ENCODE measurements at regions not wholly inside any gene's neighbourhood (a gene's known extent, or its start where the extent isn't known, plus 50 kb on each side); places are given as distances from the start of the nearest gene placed in this dataset.

DNA sequence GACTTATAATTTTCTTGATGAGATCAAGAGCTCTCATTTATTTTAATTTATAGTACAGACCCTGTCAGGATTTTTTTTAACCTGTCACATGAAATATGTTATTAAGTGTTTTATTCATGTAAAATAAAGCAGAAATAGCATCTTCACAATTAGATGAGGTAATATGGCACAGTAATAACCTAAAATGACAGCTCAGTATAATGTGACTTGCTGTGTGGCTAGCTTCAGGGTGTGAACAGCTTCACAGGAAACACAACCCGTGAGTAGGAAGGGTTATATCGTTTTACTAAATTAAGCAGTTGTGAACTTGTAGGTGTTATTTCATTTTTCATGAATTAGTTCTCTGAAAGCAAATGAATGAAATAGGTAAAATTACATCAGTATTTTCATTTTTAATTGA, 366.9 kb upstream of the CHORDC1 start:
- TF ChIP-seq MAX (IDR thresholded peaks at IDR 0.05) (no peak), TAF1 (IDR thresholded peaks at IDR 0.05; ENCODE audit: low read depth) (no peak), YY1 (IDR thresholded peaks at IDR 0.05; ENCODE audit: low read depth) (no peak), RAD21 (IDR thresholded peaks at IDR 0.05; ENCODE audit: low read depth) (no peak), EP300 (IDR thresholded peaks at IDR 0.05; ENCODE audit: borderline replicate concordance) (no peak), TEAD4 (IDR thresholded peaks at IDR 0.05) (no peak)

Measured in Ishikawa (cell line).